NT2/D1 (cell line): ENCODE measurements at regions not wholly inside any gene's neighbourhood (a gene's known extent, or its start where the extent isn't known, plus 50 kb on each side); places are given as distances from the start of the nearest gene placed in this dataset.

Experiments used
- SUZ12 ChIP-seq: IDR thresholded peaks from 2 replicates; pipeline ENCODE4 v1.6.1; 2011; ENCODE audit not compliant: insufficient read length, insufficient read depth; ENCODE audit errors: extremely low read depth
- ZNF274 ChIP-seq: IDR thresholded peaks from 2 replicates; pipeline ENCODE4 v1.6.1; 2011; ENCODE audit warnings: mild to moderate bottlenecking, low read depth, low read length

GRCh38 chr11:130534551-130534950, 86.1 kb downstream of the ADAMTS15 start:
- TF ChIP-seq SUZ12 (no peak), ZNF274 (no peak)
